ENCODE measurements at regions not wholly inside any gene's neighbourhood (a gene's known extent, or its start where the extent isn't known, plus 50 kb on each side); places are given as distances from the start of the nearest gene placed in this dataset.

DNA sequence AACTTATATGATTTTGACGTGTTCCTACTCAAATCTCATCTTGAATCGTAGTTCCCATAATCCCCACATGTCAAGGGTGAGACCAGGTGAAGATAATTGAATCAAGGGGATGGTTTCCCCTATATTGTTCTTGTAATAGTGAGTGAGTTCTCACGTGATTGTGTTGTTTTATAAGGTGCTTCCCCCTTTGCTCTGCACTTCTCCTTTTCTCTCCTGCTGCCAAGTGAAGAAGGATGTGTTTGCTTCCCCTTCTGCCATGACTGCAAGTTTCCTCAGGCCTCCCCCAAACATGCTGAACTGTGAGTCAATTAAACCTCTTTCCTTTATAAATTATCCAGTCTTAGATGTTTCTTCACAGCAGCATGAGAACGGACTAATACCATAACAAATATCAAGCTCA lies 83.2 kb downstream of the MANEA start:
- no peak overlapping the region for H3K27ac Mint-ChIP-seq

GRCh38 chr6:95670011-95670463 lies 92.7 kb downstream of the MANEA start:
- Mint-ChIP-seq H3K4me1 (no peaks in the 10 kb centered on the region), H3K36me3 (ENCODE audit: low read depth) (no peaks in the 10 kb centered on the region), H3K27ac (no peak overlapping the region), H3K27me3 (ENCODE audit: low read depth, poor library complexity) (peaks cover 6% of the 10 kb centered on the region), H3K9me3 (peaks cover 24% of the 10 kb centered on the region), H3K4me3 (no peak overlapping the region)
- no peak for TF ChIP-seq CTCF (IDR thresholded peaks at IDR 0.05)
- DNase-seq: no peak

More for the DNA sequence above, 83.2 kb downstream of the MANEA start:
- Mint-ChIP-seq H3K9me3 (no peaks in the 10 kb centered on the region), H3K36me3 (ENCODE audit: low read depth) (no peaks in the 10 kb centered on the region), H3K4me3 (no peak overlapping the region), H3K4me1 (peaks cover 18% of the 10 kb centered on the region), H3K27me3 (ENCODE audit: low read depth, poor library complexity) (no peaks in the 10 kb centered on the region)
- DNase-seq: no peak
- TF ChIP-seq CTCF (IDR thresholded peaks at IDR 0.05): no peak

GRCh38 chr6:95676011-95676628 lies 98.8 kb downstream of the MANEA start:
- H3K4me3 Mint-ChIP-seq: no peak overlapping the region
- peaks cover 5% of the 10 kb centered on the region for H3K9me3 Mint-ChIP-seq
- peak overlapping the region; percentile 15 for H3K27ac Mint-ChIP-seq
- H3K36me3 Mint-ChIP-seq (ENCODE audit: low read depth): no peaks in the 10 kb centered on the region
- no peak for TF ChIP-seq CTCF (IDR thresholded peaks at IDR 0.05)
- no peak for DNase-seq
- H3K4me1 Mint-ChIP-seq: peaks cover 12% of the 10 kb centered on the region
- H3K27me3 Mint-ChIP-seq (ENCODE audit: low read depth, poor library complexity): peaks cover 10% of the 10 kb centered on the region

DNA sequence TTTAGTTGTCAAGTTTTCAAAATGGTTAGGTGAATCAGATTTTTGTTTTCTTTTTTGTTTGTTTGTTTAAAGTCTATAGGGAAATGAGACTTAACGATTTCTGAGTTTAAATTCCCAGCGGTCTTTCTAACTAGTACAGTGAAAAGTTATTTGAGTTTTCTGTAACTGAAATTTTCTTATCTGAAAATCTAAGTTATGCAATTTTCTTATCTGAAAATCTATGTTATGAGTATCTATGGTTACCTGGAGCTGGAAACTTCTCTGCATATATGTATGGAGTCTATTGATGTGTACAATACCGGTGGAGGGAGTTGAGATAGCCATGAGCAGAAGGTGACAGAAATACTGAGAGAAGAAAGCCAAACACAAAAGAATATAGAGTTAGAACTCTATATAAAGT lies 102.6 kb downstream of the MANEA start:
- H3K9me3 Mint-ChIP-seq: no peaks in the 10 kb centered on the region
- DNase-seq: no peak
- no peak for TF ChIP-seq CTCF (IDR thresholded peaks at IDR 0.05)
- peaks cover 4% of the 10 kb centered on the region for H3K27me3 Mint-ChIP-seq (ENCODE audit: low read depth, poor library complexity)
- H3K27ac Mint-ChIP-seq: no peak overlapping the region
- H3K36me3 Mint-ChIP-seq (ENCODE audit: low read depth): no peaks in the 10 kb centered on the region
- peaks cover 35% of the 10 kb centered on the region for H3K4me1 Mint-ChIP-seq
- no peak overlapping the region for H3K4me3 Mint-ChIP-seq

GRCh38 chr6:95681736-95682135 lies 104.4 kb downstream of the MANEA start:
- peak; percentile 7 for DNase-seq
- H3K27me3 Mint-ChIP-seq (ENCODE audit: low read depth, poor library complexity): peaks cover 4% of the 10 kb centered on the region
- H3K36me3 Mint-ChIP-seq (ENCODE audit: low read depth): no peaks in the 10 kb centered on the region
- TF ChIP-seq CTCF (IDR thresholded peaks at IDR 0.05): no peak
- no peaks in the 10 kb centered on the region for H3K9me3 Mint-ChIP-seq
- H3K4me3 Mint-ChIP-seq: no peak overlapping the region
- H3K4me1 Mint-ChIP-seq: peaks cover 35% of the 10 kb centered on the region
- peak overlapping the region; percentile 88 for H3K27ac Mint-ChIP-seq

DNA sequence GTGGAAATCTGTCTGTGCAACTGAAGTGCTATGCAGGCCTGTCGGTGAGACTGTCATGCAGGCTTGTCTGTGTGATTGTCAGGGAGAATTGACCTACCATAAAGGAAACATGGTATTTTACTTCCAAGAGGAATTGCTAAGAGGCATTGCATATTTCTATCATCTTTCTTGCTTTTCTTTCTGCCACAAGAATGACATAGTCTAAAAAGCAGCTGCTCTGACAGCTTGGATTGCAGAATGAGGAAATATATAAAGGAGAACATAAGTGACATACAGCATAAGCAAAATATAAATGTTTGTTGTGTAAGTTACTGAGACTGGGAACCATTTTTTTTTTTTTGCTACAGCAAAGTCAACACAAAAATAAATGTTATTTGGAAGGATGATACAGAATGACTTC lies 105.1 kb downstream of the MANEA start:
- Mint-ChIP-seq H3K27ac (peak overlapping the region; percentile 43), H3K9me3 (no peaks in the 10 kb centered on the region), H3K4me1 (peaks cover 35% of the 10 kb centered on the region), H3K4me3 (no peak overlapping the region), H3K27me3 (ENCODE audit: low read depth, poor library complexity) (peaks cover 1% of the 10 kb centered on the region), H3K36me3 (ENCODE audit: low read depth) (no peaks in the 10 kb centered on the region)
- DNase-seq: no peak
- no peak for TF ChIP-seq CTCF (IDR thresholded peaks at IDR 0.05)
